ENCODE measurements at regions not wholly inside any gene's neighbourhood (a gene's known extent, or its start where the extent isn't known, plus 50 kb on each side); places are given as distances from the start of the nearest gene placed in this dataset.

DNA sequence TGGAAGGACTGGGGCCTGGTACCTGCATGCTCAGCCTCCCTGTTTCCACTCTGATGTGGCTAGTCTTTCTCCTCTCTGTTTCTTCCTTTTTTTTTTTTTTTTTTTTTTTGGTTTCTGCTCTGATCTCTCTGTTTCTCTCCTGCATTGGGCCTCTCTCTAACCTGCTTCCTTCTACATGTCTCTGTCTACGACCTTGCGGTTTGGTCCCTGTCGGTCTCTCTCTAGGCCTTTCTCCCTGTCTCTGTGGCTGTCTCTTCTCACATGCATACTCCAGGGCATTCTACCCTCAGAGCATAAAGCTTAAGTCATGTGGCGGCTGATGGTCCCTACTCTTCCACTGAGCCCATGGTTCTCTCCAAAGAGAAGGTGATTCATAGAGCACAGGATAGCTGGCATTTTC, 1096.6 kb downstream of the BCL11B start:
- no peak for TF ChIP-seq TCF12 (IDR thresholded peaks at IDR 0.05; ENCODE audit: low read depth)
- TF ChIP-seq EP300 (IDR thresholded peaks at IDR 0.05; ENCODE audit: borderline replicate concordance) = no peak
- no peak for TF ChIP-seq TAF1 (IDR thresholded peaks at IDR 0.05; ENCODE audit: low read depth)
- no peak for TF ChIP-seq RAD21 (IDR thresholded peaks at IDR 0.05; ENCODE audit: low read depth)
- no peak for TF ChIP-seq NFIC (IDR thresholded peaks at IDR 0.05)
- TF ChIP-seq YY1 (IDR thresholded peaks at IDR 0.05; ENCODE audit: low read depth) = no peak
